ES-I3 (cell line): ENCODE measurements at regions not wholly inside any gene's neighbourhood (a gene's known extent, or its start where the extent isn't known, plus 50 kb on each side); places are given as distances from the start of the nearest gene placed in this dataset.
"Not testable (repeated sequence)": the region's sequence is repeated elsewhere in the genome, so short reads cannot be mapped to it uniquely, and the experiment has no call there.

Experiments used
- H3K36me3 ChIP-seq: 2 replicates; pipeline ENCODE4 v1.6.1; 2013; ENCODE audit warnings: mild to moderate bottlenecking, low read length, control low read depth, moderate library complexity; ENCODE audit not compliant: insufficient read depth
- H3K4me1 ChIP-seq: 2 replicates; pipeline ENCODE4 v1.6.1; 2013; ENCODE audit warnings: mild to moderate bottlenecking, control low read depth, low read length; ENCODE audit not compliant: insufficient read depth
- H3K9ac ChIP-seq: 2 replicates; pipeline ENCODE4 v1.6.1; 2013; ENCODE audit warnings: low read depth, mild to moderate bottlenecking, low read length, moderate library complexity
- H3K9me3 ChIP-seq: 2 replicates; pipeline ENCODE4 v1.6.1; 2013; ENCODE audit warnings: mild to moderate bottlenecking, low read length, moderate library complexity; ENCODE audit not compliant: control insufficient read depth, insufficient read depth

GRCh38 chr17:26936645-26937044 lies 357.3 kb upstream of the WSB1 start:
- H3K9me3 ChIP-seq, H3K9ac ChIP-seq, H3K4me1 ChIP-seq, H3K36me3 ChIP-seq: not testable (repeated sequence)

DNA sequence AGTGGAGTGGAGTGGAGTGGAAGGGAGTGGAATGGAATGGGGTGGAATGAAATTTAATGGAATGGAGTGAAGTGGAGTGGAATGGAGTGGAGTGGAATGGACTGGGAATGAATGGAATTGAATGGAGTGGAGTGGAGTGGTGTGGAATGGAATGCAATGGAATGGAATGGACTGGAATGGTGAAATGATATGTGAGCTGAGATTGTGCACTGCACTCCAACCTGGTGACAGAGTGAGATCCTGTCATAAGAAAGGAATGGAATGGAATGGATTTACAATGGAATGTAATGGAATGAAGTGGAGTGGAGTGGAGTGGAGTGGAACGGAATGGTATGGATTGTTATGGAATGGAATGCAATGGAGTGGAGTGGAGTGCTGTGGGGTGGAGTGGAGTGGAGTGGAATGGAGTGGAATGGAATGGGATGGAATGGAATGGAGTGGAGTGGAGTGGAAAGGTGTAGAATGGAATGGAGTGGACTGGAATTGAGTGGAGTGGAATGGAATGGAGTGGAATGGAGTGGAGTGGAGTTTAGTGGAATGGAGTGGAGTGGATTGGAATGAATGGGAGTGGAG lies 356.1 kb upstream of the WSB1 start:
- not testable (repeated sequence) for H3K9ac ChIP-seq, H3K9me3 ChIP-seq, H3K36me3 ChIP-seq, H3K4me1 ChIP-seq

- not testable (repeated sequence) for H3K9ac ChIP-seq, H3K36me3 ChIP-seq, H3K9me3 ChIP-seq, H3K4me1 ChIP-seq
These were observed 354.2 kb upstream of the WSB1 start for GRCh38 chr17:26939755-26940154.

DNA sequence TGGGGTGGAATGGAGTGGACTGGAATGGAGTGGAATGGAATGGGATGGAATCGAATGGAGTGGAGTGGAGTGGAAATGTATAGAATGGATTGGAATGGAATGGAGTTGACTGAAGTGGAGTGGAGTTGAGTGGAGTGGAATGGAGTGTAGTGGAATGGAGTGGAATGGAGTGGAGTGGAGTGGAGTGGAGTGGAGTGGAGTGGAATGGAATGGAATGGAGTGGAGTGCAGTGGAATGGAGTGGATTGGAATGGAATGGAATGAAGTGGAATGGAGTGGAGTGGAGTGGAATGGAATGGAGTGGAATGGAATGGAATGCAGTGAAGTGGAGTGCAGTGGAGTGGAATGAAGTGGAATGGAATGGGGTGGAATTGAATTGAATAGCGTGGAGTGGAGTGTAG lies 353.3 kb upstream of the WSB1 start:
- H3K4me1 ChIP-seq, H3K9me3 ChIP-seq, H3K36me3 ChIP-seq, H3K9ac ChIP-seq: not testable (repeated sequence)

DNA sequence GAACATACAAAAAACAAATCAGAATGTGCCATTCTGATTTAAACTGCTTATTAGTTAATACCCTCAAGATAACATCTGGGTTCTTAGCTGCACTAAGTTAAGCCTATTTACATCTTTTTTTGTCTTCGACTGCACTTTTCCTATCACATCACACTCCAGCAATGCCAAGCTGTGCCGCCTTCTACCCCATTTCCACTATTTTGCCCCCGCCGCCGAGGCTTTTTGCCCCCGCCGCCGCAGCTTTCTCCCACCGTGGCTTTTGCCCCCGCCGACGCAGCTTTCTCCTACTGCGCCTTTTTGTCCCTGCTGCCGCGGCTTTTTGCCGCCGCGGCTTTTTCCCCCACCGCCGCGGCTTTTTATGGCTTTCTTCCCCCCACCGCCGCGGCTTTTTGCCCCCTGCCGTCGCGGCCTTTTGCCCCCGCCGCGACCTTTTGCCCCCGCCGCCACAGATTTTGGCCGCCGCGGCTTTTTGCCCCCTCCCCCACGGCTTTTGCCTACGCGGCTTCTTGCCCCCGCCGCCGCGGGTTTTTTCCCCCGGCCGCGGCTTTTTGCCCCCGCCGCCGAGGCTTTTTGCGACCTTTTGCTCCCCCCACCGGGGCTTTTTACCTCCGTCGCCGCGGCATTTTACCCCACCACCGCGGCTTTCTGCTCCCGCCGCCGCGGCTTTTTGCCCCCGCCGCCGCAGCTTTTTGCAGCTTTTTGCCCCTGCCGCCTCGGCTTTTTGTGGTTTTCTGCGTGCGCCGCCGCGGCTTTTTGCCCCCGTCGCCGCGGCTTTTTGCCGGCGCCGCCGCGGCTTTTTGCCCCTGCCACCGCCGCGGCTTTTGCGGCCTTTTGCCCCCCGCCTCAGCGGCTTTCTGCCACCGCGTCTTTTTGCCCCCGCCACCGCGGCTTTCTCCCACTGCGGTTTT lies 331.4 kb upstream of the WSB1 start:
- Histone ChIP-seq H3K9me3 (no peaks in the 10 kb centered on the region), H3K4me1 (no peaks in the 10 kb centered on the region), H3K9ac (peak overlapping the region; percentile 30; the same call in 1 of the 2 replicates), H3K36me3 (no peaks in the 10 kb centered on the region)

DNA sequence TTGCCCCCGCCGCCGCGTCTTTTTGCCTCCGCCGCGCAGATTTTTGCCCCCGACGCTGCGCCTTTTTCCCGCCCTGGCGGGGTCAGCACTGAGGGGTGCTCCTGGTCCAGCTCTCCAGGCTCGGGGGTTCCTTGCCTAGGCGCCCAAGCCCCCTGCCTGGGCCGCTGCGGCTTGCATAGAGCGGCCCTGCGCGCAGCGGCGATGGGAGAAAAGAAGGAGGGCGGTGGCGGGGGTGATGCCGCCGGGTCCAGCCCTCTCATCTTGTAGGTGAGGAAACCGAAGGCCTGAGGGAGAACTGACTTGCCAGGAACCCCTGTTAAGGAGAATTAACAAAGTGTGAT lies 330.8 kb upstream of the WSB1 start:
- no peaks in the 10 kb centered on the region for H3K9me3 ChIP-seq

GRCh38 chr17:26965898-26966624 lies 327.9 kb upstream of the WSB1 start:
- H3K4me1 ChIP-seq, H3K9me3 ChIP-seq, H3K36me3 ChIP-seq, H3K9ac ChIP-seq: not testable (repeated sequence)

More for the DNA sequence above, 330.8 kb upstream of the WSB1 start:
- Histone ChIP-seq H3K4me1 (no peaks in the 10 kb centered on the region), H3K9ac (no peak overlapping the region; the same call in 1 of the 2 replicates), H3K36me3 (no peaks in the 10 kb centered on the region)

DNA sequence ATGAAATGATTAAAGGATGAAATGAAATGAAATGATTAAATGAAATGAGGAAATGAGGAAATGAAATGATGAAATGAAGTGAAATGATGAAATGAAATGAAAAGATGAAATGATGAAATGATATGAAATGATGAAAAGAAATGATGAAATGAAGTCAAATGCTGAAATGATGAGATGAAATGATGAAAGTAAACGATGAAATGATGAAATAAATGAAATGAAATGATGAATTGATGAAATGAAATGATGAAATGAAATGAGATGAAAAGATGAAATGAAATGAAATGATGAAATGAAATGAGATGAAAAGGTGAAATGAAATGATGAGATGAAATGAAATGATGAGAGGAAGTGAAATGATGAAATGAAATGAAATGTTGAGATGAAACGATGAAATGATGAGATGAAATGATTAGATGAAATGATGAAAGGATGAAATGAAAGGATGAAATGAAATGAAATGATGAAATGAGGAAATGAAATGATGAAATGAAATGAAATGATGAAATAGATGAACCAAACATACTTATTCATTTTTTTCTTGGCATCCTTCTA lies 327.2 kb upstream of the WSB1 start:
- not testable (repeated sequence) for H3K4me1 ChIP-seq, H3K36me3 ChIP-seq, H3K9ac ChIP-seq, H3K9me3 ChIP-seq

DNA sequence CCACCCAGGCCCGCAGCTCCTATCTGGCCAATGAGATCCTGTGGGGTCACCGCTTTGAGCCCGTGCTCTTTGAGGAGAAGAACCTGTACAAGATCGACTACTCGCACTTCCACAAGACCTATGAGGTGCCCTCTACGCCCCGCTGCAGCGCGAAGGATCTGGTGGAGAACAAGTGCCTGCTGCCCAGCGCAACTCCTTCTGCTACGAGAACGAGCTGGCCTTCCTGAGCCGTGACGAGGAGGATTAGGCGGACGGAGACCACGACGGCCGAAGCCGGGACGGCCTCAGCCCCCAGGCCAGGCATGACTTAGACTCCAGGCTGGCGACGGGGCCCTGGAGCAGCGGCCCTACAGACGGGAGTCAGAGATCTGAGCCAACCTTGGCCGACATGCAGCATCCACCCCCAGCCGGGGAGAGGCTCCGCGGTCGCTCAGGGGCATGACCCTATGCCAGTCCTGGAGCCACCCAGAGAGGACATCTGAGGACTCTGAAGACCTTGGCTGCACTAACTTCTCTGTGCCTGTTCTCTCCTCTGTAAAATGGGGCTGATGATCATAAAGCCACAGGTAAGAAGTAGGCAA lies 312.0 kb upstream of the WSB1 start:
- not testable (repeated sequence) for H3K9me3 ChIP-seq, H3K4me1 ChIP-seq, H3K36me3 ChIP-seq, H3K9ac ChIP-seq

DNA sequence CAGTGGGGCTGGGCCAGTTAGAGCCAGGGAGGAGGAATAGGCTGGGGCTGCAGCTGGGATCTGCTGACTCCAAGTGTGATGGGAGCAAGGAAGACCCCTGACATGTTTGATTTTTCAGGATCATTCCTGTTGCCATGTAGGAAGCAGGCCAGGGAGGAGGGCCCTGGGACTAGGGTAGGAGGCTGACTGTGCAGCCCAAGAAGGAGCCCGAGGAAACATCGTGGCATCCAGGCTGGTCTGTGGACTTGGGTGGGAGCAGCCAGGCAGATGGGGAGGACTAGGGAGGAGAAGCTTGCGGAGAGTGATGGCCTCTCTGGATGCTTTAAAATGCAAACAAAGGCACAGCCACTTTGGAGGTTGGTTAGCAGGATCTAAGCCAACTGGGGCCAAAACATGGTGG lies 311.4 kb upstream of the WSB1 start:
- not testable (repeated sequence) for H3K4me1 ChIP-seq, H3K9ac ChIP-seq, H3K9me3 ChIP-seq, H3K36me3 ChIP-seq

DNA sequence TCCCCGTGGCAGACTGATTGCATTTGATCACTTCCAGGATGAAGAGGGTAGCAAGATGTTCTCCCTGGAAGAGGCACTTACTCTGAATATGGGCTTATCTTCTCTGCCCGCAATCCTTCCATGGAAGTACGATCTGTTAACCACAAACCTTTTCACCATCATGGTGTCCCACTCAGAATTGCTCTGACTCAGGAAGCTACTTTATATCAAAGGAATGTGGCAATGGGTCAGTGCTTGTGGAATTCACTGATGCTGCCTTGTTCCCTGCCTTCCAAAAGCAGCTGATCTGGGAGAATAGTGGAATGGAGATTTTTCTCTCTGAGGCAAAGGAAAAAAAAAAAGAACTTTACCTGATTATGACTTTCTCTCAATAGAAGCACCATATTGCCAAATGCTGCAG lies 306.1 kb upstream of the WSB1 start:
- not testable (repeated sequence) for H3K36me3 ChIP-seq, H3K9me3 ChIP-seq, H3K9ac ChIP-seq, H3K4me1 ChIP-seq

DNA sequence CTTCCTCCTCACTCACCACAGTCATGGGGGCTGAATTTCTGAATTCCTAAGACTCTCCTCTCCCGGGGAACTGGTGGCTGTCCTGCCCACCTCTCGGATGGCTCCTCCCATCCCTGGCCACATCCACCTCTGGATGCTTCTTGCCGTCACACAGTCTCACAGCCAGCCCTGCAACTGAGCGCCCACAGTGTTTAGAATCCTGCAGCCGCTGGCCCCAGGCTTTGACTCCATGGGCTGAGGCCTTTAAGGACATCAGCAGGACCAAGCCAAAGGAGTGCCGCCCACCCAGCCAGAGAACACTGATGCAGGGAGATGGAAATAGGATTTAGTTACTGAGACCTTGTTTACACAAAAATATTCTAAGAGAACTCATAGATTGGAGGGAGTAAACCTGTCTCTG lies 299.3 kb upstream of the WSB1 start:
- not testable (repeated sequence) for H3K36me3 ChIP-seq, H3K9me3 ChIP-seq, H3K4me1 ChIP-seq, H3K9ac ChIP-seq

GRCh38 chr17:26996146-26996916 lies 297.6 kb upstream of the WSB1 start:
- H3K36me3 ChIP-seq, H3K9ac ChIP-seq, H3K9me3 ChIP-seq, H3K4me1 ChIP-seq: not testable (repeated sequence)
